ENCODE measurements at regions not wholly inside any gene's neighbourhood (a gene's known extent, or its start where the extent isn't known, plus 50 kb on each side); places are given as distances from the start of the nearest gene placed in this dataset.
"Not testable (repeated sequence)": the region's sequence is repeated elsewhere in the genome, so short reads cannot be mapped to it uniquely, and the experiment has no call there.

- DNase-seq = no peak
Measured at GRCh38 chr2:13252615-13253014, 535.9 kb downstream of the TRIB2 start.

- DNase-seq = no peak
Measured at GRCh38 chr2:13255485-13255884, 538.7 kb downstream of the TRIB2 start.

- no peak for DNase-seq
Measured at GRCh38 chr2:13260402-13260801, 543.7 kb downstream of the TRIB2 start.

GRCh38 chr2:13266166-13266565, 549.4 kb downstream of the TRIB2 start:
- no peak for DNase-seq

- DNase-seq = no peak
Measured at GRCh38 chr2:13284688-13285087, 568.0 kb downstream of the TRIB2 start.

- no peak for DNase-seq
Measured at GRCh38 chr2:13289310-13289709, 572.6 kb downstream of the TRIB2 start.

- not testable (repeated sequence) for DNase-seq
Measured at GRCh38 chr2:13308478-13308805, 591.7 kb downstream of the TRIB2 start.

GRCh38 chr2:13308989-13309388, 592.3 kb downstream of the TRIB2 start:
- DNase-seq = no peak

- no peak for DNase-seq
Measured at GRCh38 chr2:13332060-13332459, 615.3 kb downstream of the TRIB2 start.

- not testable (repeated sequence) for DNase-seq
Measured at GRCh38 chr2:13334071-13334470, 617.3 kb downstream of the TRIB2 start.

- no peak for DNase-seq
Measured at GRCh38 chr2:13334545-13334944, 617.8 kb downstream of the TRIB2 start.

GRCh38 chr2:13335862-13336535, 619.3 kb downstream of the TRIB2 start:
- no peak for DNase-seq

GRCh38 chr2:13351068-13351467, 634.3 kb downstream of the TRIB2 start:
- no peak for DNase-seq

- DNase-seq = no peak
Measured at GRCh38 chr2:13353083-13353482, 636.3 kb downstream of the TRIB2 start.

GRCh38 chr2:13354031-13354430, 637.3 kb downstream of the TRIB2 start:
- DNase-seq = no peak

- DNase-seq = not testable (repeated sequence)
Measured at GRCh38 chr2:13381928-13382327, 665.2 kb downstream of the TRIB2 start.

GRCh38 chr2:13389172-13389571, 672.4 kb downstream of the TRIB2 start:
- DNase-seq = not testable (repeated sequence)

- no peak for DNase-seq
Measured at GRCh38 chr2:13390676-13391075, 673.9 kb downstream of the TRIB2 start.

- no peak for DNase-seq
Measured at GRCh38 chr2:13401312-13401711, 684.6 kb downstream of the TRIB2 start.

- no peak for DNase-seq
Measured at GRCh38 chr2:13413989-13414388, 697.3 kb downstream of the TRIB2 start.

- no peak for DNase-seq
Measured at GRCh38 chr2:13414897-13415296, 698.2 kb downstream of the TRIB2 start.

- no peak for DNase-seq
Measured at GRCh38 chr2:13433954-13434353, 717.2 kb downstream of the TRIB2 start.

- not testable (repeated sequence) for DNase-seq
Measured at GRCh38 chr2:13443554-13444261, 727.0 kb downstream of the TRIB2 start.

- DNase-seq = no peak
Measured at GRCh38 chr2:13462464-13462863, 745.7 kb downstream of the TRIB2 start.

- no peak for DNase-seq
Measured at GRCh38 chr2:13466076-13466475, 749.3 kb downstream of the TRIB2 start.
